ENCODE measurements at regions not wholly inside any gene's neighbourhood (a gene's known extent, or its start where the extent isn't known, plus 50 kb on each side); places are given as distances from the start of the nearest gene placed in this dataset.

DNA sequence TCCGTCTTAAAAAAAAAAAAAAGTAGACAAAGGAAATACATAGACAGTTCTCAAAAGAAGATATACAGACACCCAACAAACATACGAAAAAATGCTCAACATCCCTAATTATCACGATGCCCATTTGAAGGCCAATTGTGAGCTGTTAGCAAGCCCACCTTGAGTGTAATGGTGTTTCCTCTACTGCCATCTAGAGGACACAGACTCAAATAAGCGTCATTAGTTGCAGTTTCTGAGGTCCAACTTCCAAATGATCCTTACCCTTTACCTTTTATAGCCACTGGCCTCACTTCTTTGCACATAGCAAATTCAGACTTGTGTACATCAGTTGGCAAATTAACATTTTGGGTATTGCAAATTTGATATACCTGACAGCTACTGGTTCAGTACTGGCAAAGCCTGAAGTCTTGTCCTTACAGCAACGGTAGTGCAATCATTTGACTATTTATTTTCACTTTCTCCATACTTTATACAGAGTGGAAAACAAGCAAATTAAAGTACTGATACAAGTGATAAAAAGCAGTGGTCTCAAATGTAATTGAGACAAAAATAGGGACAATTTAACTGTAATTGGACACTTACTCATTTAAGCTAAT is 536.3 kb upstream of the EEF2KMT start:
- TF ChIP-seq ZNF274 (IDR thresholded peaks at IDR 0.05; ENCODE audit: low read depth, low read length) (no peak), YY1 (IDR thresholded peaks at IDR 0.05; ENCODE audit: insufficient read depth, insufficient read length) (no peak)
